ENCODE measurements at regions not wholly inside any gene's neighbourhood (a gene's known extent, or its start where the extent isn't known, plus 50 kb on each side); places are given as distances from the start of the nearest gene placed in this dataset.

DNA sequence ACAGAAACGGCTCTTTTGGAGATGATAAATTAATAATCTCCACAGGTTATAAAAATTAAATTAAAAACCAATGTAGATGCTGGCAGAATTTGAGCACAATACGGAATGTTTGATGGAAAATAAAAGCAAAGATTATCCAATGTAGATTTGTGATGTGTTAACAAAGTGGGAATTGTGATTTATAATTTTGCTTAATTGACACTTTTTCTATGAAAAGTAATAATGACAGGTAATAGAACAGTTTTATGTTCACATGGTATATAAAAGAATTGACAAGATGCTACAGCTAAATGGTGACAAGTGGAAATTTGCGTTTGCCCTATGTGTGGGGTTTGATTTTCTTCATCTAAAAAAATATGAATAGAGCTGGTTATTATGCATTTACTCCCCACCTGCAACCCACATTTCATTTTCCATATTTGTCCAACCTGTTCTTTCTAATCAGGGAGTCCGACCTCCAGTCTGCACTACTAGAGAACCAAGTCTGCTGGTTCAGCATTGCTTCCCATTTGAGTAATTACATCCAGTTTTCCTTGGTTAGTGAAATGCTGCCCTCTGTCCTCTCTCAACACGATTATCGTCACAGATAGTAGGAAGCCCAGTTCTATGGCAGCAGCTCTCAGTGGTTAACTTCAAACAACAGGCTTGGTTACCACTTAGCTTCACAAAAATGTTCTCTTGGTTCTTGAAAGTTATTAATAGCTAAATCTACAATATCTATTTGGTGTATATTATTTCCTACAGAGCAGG lies 61.4 kb upstream of the SLITRK1 start:
- TF ChIP-seq, protein P1, sequence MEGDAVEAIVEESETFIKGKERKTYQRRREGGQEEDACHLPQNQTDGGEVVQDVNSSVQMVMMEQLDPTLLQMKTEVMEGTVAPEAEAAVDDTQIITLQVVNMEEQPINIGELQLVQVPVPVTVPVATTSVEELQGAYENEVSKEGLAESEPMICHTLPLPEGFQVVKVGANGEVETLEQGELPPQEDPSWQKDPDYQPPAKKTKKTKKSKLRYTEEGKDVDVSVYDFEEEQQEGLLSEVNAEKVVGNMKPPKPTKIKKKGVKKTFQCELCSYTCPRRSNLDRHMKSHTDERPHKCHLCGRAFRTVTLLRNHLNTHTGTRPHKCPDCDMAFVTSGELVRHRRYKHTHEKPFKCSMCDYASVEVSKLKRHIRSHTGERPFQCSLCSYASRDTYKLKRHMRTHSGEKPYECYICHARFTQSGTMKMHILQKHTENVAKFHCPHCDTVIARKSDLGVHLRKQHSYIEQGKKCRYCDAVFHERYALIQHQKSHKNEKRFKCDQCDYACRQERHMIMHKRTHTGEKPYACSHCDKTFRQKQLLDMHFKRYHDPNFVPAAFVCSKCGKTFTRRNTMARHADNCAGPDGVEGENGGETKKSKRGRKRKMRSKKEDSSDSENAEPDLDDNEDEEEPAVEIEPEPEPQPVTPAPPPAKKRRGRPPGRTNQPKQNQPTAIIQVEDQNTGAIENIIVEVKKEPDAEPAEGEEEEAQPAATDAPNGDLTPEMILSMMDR (IDR thresholded peaks at IDR 0.05) = peak; percentile 34
- TF ChIP-seq EZH2phosphoT487 (IDR thresholded peaks at IDR 0.05) (no peak), EZH2 (IDR thresholded peaks at IDR 0.05) (no peak)
- peak; percentile 51 for DNase-seq (ENCODE audit: low spot score)
- peaks cover 3% of the 10 kb centered on the region for H3K4me1 Mint-ChIP-seq
- Histone ChIP-seq H3K4me1 (peaks cover 44% of the 10 kb centered on the region), H3K9me3 (ENCODE audit: low read depth) (no peaks in the 10 kb centered on the region), H3K27ac (peak overlapping the region; percentile 25), H3K79me2 (ENCODE audit: low read depth) (no peaks in the 10 kb centered on the region), H3K4me2 (no peak overlapping the region), H3K36me3 (no peaks in the 10 kb centered on the region), H4K20me1 (ENCODE audit: low read depth) (no peaks in the 10 kb centered on the region), H3F3A (ENCODE audit: low read depth) (peaks cover 29% of the 10 kb centered on the region), H3K27me3 (no peaks in the 10 kb centered on the region), H2AFZ (replicated peaks) (peak overlapping the region; percentile 69), H3K4me3 (no peak overlapping the region), H3K9ac (no peak overlapping the region)
- no peak overlapping the region for H3K4me3 Mint-ChIP-seq
- H3K9me3 Mint-ChIP-seq = no peaks in the 10 kb centered on the region
- H3K27ac Mint-ChIP-seq = no peak overlapping the region
- no peaks in the 10 kb centered on the region for H3K27me3 Mint-ChIP-seq (ENCODE audit: insufficient read depth, low read depth)
- H3K36me3 Mint-ChIP-seq = no peaks in the 10 kb centered on the region

DNA sequence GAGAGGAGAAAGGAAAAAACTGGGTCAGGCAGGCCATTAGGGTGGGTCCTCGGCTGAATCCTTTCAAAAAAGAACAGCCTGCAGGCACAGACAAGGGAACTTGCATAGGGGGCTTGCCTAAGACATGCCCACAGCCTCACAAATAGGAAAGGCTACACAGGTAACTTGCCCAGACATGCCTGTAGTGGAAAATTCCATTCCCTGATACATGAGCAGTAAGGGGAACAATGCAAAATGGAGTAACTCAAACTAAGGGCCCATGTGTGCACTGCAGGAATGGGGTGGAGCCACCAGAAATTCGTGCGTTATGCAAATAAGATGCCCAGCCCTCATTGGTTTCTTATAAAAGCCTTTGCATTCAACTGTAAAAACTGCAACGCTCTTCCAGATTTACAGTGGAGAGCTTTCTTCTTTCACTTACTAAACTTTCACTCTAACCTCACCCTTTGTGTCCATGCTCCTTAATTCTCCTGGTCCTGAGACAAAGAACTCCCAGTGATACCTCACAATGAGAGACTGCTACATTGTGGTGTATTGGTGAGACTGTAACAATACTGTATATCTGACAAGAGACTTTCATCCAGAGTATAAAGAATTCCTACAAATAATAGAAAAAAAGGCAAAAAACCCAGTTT lies 59.5 kb upstream of the SLITRK1 start:
- Histone ChIP-seq H3F3A (ENCODE audit: low read depth) (peaks cover 29% of the 10 kb centered on the region), H3K36me3 (no peaks in the 10 kb centered on the region), H3K27ac (peak overlapping the region; percentile 80), H3K27me3 (no peaks in the 10 kb centered on the region), H2AFZ (replicated peaks) (peak overlapping the region; percentile 70), H3K4me1 (peaks cover 44% of the 10 kb centered on the region), H3K79me2 (ENCODE audit: low read depth) (no peaks in the 10 kb centered on the region), H4K20me1 (ENCODE audit: low read depth) (no peaks in the 10 kb centered on the region), H3K4me3 (no peak overlapping the region), H3K9me3 (ENCODE audit: low read depth) (no peaks in the 10 kb centered on the region), H3K4me2 (no peak overlapping the region), H3K9ac (no peak overlapping the region)
- no peak for TF ChIP-seq EZH2phosphoT487 (IDR thresholded peaks at IDR 0.05)
- no peak for TF ChIP-seq EZH2 (IDR thresholded peaks at IDR 0.05)
- TF ChIP-seq, protein P1 (IDR thresholded peaks at IDR 0.05) = no peak
- peak; percentile 44 for DNase-seq (ENCODE audit: low spot score)
- Mint-ChIP-seq H3K27me3 (ENCODE audit: insufficient read depth, low read depth) (no peaks in the 10 kb centered on the region), H3K27ac (no peak overlapping the region), H3K36me3 (no peaks in the 10 kb centered on the region), H3K9me3 (no peaks in the 10 kb centered on the region), H3K4me1 (peaks cover 3% of the 10 kb centered on the region), H3K4me3 (no peak overlapping the region)

DNA sequence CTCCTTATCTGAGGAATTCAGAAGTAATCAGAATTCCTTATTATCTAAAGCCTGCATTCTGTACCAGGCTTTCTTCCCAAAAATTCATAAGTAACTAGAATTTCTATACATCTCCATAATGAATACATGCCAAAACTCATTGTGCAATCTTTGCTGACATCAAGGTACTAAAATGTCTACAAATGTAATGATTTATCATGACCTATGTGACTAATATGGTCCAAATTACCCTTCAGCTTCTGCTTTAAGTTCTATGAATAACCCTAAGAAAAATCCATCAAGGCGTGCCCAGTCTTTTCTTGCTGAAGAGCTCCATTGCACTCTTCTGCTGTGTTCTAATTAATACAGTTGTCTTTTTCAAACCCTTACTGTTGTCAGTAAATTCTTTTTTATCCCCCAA lies 58.5 kb upstream of the SLITRK1 start:
- Histone ChIP-seq H3K36me3 (no peaks in the 10 kb centered on the region), H2AFZ (replicated peaks) (no peak overlapping the region), H3K27me3 (no peaks in the 10 kb centered on the region), H3K4me1 (peaks cover 44% of the 10 kb centered on the region), H3F3A (ENCODE audit: low read depth) (peaks cover 29% of the 10 kb centered on the region), H3K9ac (no peak overlapping the region), H3K4me3 (no peak overlapping the region), H3K9me3 (ENCODE audit: low read depth) (no peaks in the 10 kb centered on the region), H3K4me2 (no peak overlapping the region), H3K79me2 (ENCODE audit: low read depth) (no peaks in the 10 kb centered on the region), H4K20me1 (ENCODE audit: low read depth) (no peaks in the 10 kb centered on the region), H3K27ac (peak overlapping the region; percentile 80)
- Mint-ChIP-seq H3K36me3 (no peaks in the 10 kb centered on the region), H3K4me1 (peaks cover 3% of the 10 kb centered on the region), H3K27ac (no peak overlapping the region), H3K27me3 (ENCODE audit: insufficient read depth, low read depth) (no peaks in the 10 kb centered on the region), H3K4me3 (no peak overlapping the region), H3K9me3 (no peaks in the 10 kb centered on the region)
- TF ChIP-seq EZH2 (IDR thresholded peaks at IDR 0.05) = no peak
- no peak for TF ChIP-seq EZH2phosphoT487 (IDR thresholded peaks at IDR 0.05)
- TF ChIP-seq, protein P1 (IDR thresholded peaks at IDR 0.05) = no peak
- no peak for DNase-seq (ENCODE audit: low spot score)
